ENCODE measurements at regions not wholly inside any gene's neighbourhood (a gene's known extent, or its start where the extent isn't known, plus 50 kb on each side); places are given as distances from the start of the nearest gene placed in this dataset.

- TF ChIP-seq CTCF (conservative IDR thresholded peaks at IDR 0.05; ENCODE audit: low read depth, low read length) (no peak), POLR2A (IDR thresholded peaks at IDR 0.05; ENCODE audit: low read depth, low read length) (no peak), BHLHE40 (IDR thresholded peaks at IDR 0.05; ENCODE audit: low read depth, low read length) (no peak), RAD21 (IDR thresholded peaks at IDR 0.05; ENCODE audit: low read length) (no peak), NFE2L2 (IDR thresholded peaks at IDR 0.05; ENCODE audit: low read depth, low read length) (no peak), RFX5 (IDR thresholded peaks at IDR 0.05; ENCODE audit: low read depth, low read length) (no peak)
Observed at GRCh38 chr10:3391657-3392056, 219.1 kb upstream of the PITRM1 start.
